Panc1 (cell line): ENCODE measurements at regions not wholly inside any gene's neighbourhood (a gene's known extent, or its start where the extent isn't known, plus 50 kb on each side); places are given as distances from the start of the nearest gene placed in this dataset.

ENCODE experiments used
- CTCF ChIP-seq: fragments of 450-650 bp; IDR thresholded peaks from 2 replicates; pipeline ENCODE4 v1.5.1; 2017; ENCODE audit warnings: mild to moderate bottlenecking
- POLR2AphosphoS5 ChIP-seq: IDR thresholded peaks from 2 replicates; pipeline ENCODE4 v1.6.1; 2012; ENCODE audit warnings: mild to moderate bottlenecking, low read depth, low read length, moderate library complexity
- REST ChIP-seq, 2 experiments: IDR thresholded peaks; 2 replicates each; pipeline ENCODE4 v1.6.1; 2011 to 2012; ENCODE audit warnings: low read depth in 2 of 2, control low read depth in 1 of 2, low read length in 1 of 2, mild to moderate bottlenecking in 1 of 2, moderate library complexity in 1 of 2; ENCODE audit not compliant: insufficient read depth in 1 of 2
- SIN3A ChIP-seq: IDR thresholded peaks from 2 replicates; pipeline ENCODE4 v1.6.1; 2012; ENCODE audit warnings: low read depth, mild to moderate bottlenecking, low read length, moderate library complexity, borderline replicate concordance; ENCODE audit not compliant: insufficient read depth
- TCF7L2 ChIP-seq: IDR thresholded peaks from 2 replicates; pipeline ENCODE4 v1.6.1; 2011; ENCODE audit warnings: mild to moderate bottlenecking, low read depth, low read length, inconsistent platforms

GRCh38 chr20:12248481-12248880, 330.8 kb downstream of the BTBD3 start:
- TF ChIP-seq CTCF (no peak), REST (IDR thresholded peaks at IDR 0.05; ENCODE audit: insufficient read depth in 1 of 2, low read depth in 2 of 2, low read length in 1 of 2) (no peak), POLR2AphosphoS5 (no peak), TCF7L2 (no peak), SIN3A (no peak)
